CD4-positive, alpha-beta T cell (primary cell): ENCODE measurements at regions not wholly inside any gene's neighbourhood (a gene's known extent, or its start where the extent isn't known, plus 50 kb on each side); places are given as distances from the start of the nearest gene placed in this dataset.

ENCODE experiments used
- ATAC-seq: fragments of 200-7000 bp; cut with Tn5 transposase; one replicate; pipeline ENCODE4 v1.10.0; 2022; ENCODE audit warnings: mild to moderate bottlenecking; ENCODE audit not compliant: poor library complexity
- CTCF ChIA-PET: fragments of 350-600 bp; sonication (Branson Sonifier 250); formaldehyde crosslinking; loops from one replicate; lab custom pipeline; 2021; ENCODE audit warnings: antibody characterized with exemption, inconsistent platforms; lab: Charles Lee
- POLR2A ChIA-PET: fragments of 350-600 bp; sonication (Branson Sonifier 250); formaldehyde crosslinking; loops from one replicate; lab custom pipeline; 2021; ENCODE audit warnings: antibody characterized with exemption, inconsistent platforms; lab: Charles Lee
- DNase-seq, 14 experiments: peaks; one replicate each; pipeline ENCODE4 v3.0.0-alpha.2; 2013 to 2020; ENCODE audit warnings: mixed read lengths in 2 of 14
- H3K27ac ChIP-seq, 2 donors: one replicate each; pipeline versions ENCODE4 v1.5.1 to v1.7.0; 2013; ENCODE audit warnings: low read length in 2 of 2, low read depth in 1 of 2, mild to moderate bottlenecking in 1 of 2
- H3K27me3 ChIP-seq, 2 experiments: 1 replicate in 1 of 2; 2 replicates in 1 of 2; pipeline versions ENCODE4 v1.6.1 to v1.7.0; 2013; ENCODE audit warnings: low read length in 2 of 2, control low read depth in 1 of 2, mild to moderate bottlenecking in 1 of 2, moderate library complexity in 1 of 2; ENCODE audit not compliant: insufficient read depth in 2 of 2, control insufficient read depth in 1 of 2
- H3K36me3 ChIP-seq: one replicate; pipeline ENCODE4 v1.6.1; 2013; ENCODE audit warnings: low read length, control low read depth; ENCODE audit not compliant: insufficient read depth
- H3K4me1 ChIP-seq: one replicate; pipeline ENCODE4 v1.6.1; 2013; ENCODE audit warnings: low read length, control low read depth; ENCODE audit not compliant: insufficient read depth
- H3K4me3 ChIP-seq: one replicate; pipeline ENCODE4 v1.5.1; 2013; ENCODE audit warnings: mild to moderate bottlenecking, low read length, moderate library complexity
- H3K9me3 ChIP-seq, 2 experiments: 1 replicate in 1 of 2; 2 replicates in 1 of 2; pipeline versions ENCODE4 v1.6.1 to v1.7.0; 2013; ENCODE audit warnings: low read length in 2 of 2, mild to moderate bottlenecking in 2 of 2, control low read depth in 1 of 2, moderate library complexity in 1 of 2; ENCODE audit not compliant: control insufficient read depth in 1 of 2, insufficient read depth in 1 of 2
- H3K27ac Mint-ChIP-seq: one replicate; pipeline ENCODE4 v1.8.0; 2020; ENCODE audit warnings: mixed read lengths
- H3K27me3 Mint-ChIP-seq: one replicate; pipeline ENCODE4 v1.8.0; 2021; ENCODE audit warnings: mixed read lengths
- H3K36me3 Mint-ChIP-seq: one replicate; pipeline ENCODE4 v1.8.0; 2021; ENCODE audit warnings: low read depth, mixed read lengths
- H3K4me1 Mint-ChIP-seq: one replicate; pipeline ENCODE4 v1.8.0; 2021; ENCODE audit warnings: low read depth, mixed read lengths
- H3K4me3 Mint-ChIP-seq: one replicate; pipeline ENCODE4 v1.8.0; 2020; ENCODE audit warnings: mild to moderate bottlenecking, mixed read lengths
- H3K9me3 Mint-ChIP-seq: one replicate; pipeline ENCODE4 v1.8.0; 2020; ENCODE audit warnings: mixed read lengths
- intact Hi-C, 2 experiments: fragments of 100-400 bp; cut with DNase I in 1 of 2; cut with micrococcal nuclease in 1 of 2; formaldehyde crosslinking; loops; one replicate each; pipeline versions ENCODE4 v1.15.1 to v1.9.0; 2023 to 2025; cut with DNase I, micrococcal nuclease
- TF ChIP-seq, protein P1 (sequence below): fragments of 200-600 bp; IDR thresholded peaks from one replicate; pipeline ENCODE4 v1.8.0; 2022; ENCODE audit warnings: antibody characterized with exemption, mild to moderate bottlenecking

DNA sequence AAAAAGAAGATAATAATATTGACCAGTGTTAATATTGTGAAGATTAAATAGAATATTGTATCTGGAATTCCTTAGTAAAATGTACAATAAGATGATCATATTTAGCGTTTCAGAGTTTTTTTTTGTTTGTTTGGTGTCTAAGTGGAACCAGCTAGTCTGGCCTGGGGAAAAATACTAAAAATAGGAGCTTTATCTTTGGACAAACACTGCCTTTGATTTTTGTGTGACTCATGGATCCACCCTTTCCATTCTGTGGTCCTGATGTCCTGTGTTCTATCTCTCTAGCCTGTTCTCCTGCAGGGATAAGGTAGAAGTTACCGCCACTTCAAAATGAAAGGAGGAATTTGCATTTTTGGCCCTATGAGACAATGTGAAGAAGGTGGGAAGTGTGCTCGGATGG lies 79.7 kb upstream of the CRBN start:
- no peak overlapping the region for H3K27ac Mint-ChIP-seq
- H3K36me3 ChIP-seq = no peaks in the 10 kb centered on the region
- no peaks in the 10 kb centered on the region for H3K4me1 Mint-ChIP-seq
- no peak overlapping the region for H3K4me3 Mint-ChIP-seq
- TF ChIP-seq, protein P1, sequence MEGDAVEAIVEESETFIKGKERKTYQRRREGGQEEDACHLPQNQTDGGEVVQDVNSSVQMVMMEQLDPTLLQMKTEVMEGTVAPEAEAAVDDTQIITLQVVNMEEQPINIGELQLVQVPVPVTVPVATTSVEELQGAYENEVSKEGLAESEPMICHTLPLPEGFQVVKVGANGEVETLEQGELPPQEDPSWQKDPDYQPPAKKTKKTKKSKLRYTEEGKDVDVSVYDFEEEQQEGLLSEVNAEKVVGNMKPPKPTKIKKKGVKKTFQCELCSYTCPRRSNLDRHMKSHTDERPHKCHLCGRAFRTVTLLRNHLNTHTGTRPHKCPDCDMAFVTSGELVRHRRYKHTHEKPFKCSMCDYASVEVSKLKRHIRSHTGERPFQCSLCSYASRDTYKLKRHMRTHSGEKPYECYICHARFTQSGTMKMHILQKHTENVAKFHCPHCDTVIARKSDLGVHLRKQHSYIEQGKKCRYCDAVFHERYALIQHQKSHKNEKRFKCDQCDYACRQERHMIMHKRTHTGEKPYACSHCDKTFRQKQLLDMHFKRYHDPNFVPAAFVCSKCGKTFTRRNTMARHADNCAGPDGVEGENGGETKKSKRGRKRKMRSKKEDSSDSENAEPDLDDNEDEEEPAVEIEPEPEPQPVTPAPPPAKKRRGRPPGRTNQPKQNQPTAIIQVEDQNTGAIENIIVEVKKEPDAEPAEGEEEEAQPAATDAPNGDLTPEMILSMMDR = no peak
- H3K27ac ChIP-seq = no peak overlapping the region
- H3K4me1 ChIP-seq = no peaks in the 10 kb centered on the region
- POLR2A ChIA-PET = no interaction called here
- H3K9me3 ChIP-seq = no peaks in the 10 kb centered on the region
- H3K27me3 ChIP-seq = no peaks in the 10 kb centered on the region
- H3K36me3 Mint-ChIP-seq = no peaks in the 10 kb centered on the region
- no peaks in the 10 kb centered on the region for H3K27me3 Mint-ChIP-seq
- H3K4me3 ChIP-seq = no peak overlapping the region
- CTCF ChIA-PET = no interaction called here
- no peak for ATAC-seq
- no peak for DNase-seq
- intact Hi-C loops = no loop called here
- no peaks in the 10 kb centered on the region for H3K9me3 Mint-ChIP-seq

DNA sequence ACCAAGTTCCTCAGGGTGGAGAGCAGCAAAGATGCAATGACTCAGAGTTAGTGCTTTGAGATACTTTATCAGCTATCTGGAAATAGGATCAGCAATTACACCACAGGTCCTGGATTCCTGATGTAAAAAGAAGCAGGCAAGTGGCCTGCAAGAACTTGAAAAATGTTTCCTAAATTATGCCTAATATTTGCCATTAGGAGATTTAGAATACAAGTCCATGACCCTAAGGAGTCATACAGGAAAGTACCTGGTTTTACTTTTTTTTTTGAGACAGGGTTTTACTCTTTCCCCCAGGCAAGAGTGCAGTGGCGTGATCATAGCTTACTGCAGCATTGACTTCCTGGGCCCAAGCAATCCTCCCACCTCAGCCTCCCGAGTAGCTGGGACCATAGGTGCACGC lies 78.8 kb upstream of the CRBN start:
- ChIA-PET POLR2A (no interaction called here), CTCF (no interaction called here)
- Histone ChIP-seq H3K36me3 (no peaks in the 10 kb centered on the region), H3K4me3 (no peak overlapping the region), H3K9me3 (no peaks in the 10 kb centered on the region), H3K27ac (no peak overlapping the region), H3K4me1 (no peaks in the 10 kb centered on the region), H3K27me3 (no peaks in the 10 kb centered on the region)
- no peak for ATAC-seq
- Mint-ChIP-seq H3K27me3 (no peaks in the 10 kb centered on the region), H3K4me1 (no peaks in the 10 kb centered on the region), H3K9me3 (no peaks in the 10 kb centered on the region), H3K36me3 (no peaks in the 10 kb centered on the region), H3K4me3 (no peak overlapping the region), H3K27ac (no peak overlapping the region)
- DNase-seq = no peak
- TF ChIP-seq, protein P1 = no peak
- intact Hi-C loops = no loop called here

DNA sequence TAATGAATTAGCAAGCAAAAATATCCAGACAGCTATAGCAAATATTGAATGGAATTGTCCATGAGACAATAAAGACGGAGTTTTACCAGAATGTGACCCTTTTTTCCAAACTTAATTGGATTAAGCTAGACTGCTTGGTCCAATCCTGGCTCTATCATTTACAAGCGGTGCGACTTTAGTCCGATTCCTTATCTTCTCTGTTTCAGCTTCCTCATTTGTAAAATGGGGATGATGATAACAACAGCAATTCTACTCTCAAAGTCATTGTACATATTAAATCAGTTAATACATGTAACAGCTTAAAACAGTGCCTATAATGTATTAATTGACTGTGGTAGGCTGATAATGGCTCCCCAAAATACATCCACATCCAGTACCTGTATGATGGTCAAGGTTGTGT lies 62.1 kb upstream of the CRBN start:
- ATAC-seq (no peak), DNase-seq (no peak)
- POLR2A ChIA-PET = no interaction called here
- no peaks in the 10 kb centered on the region for H3K9me3 ChIP-seq
- H3K9me3 Mint-ChIP-seq = no peaks in the 10 kb centered on the region
- H3K36me3 Mint-ChIP-seq = no peaks in the 10 kb centered on the region
- TF ChIP-seq, protein P1 = no peak
- H3K27ac ChIP-seq = no peak overlapping the region
- no peaks in the 10 kb centered on the region for H3K4me1 ChIP-seq
- H3K4me1 Mint-ChIP-seq = no peaks in the 10 kb centered on the region
- H3K27me3 ChIP-seq = no peaks in the 10 kb centered on the region
- no peak overlapping the region for H3K4me3 ChIP-seq
- no peak overlapping the region for H3K27ac Mint-ChIP-seq
- H3K4me3 Mint-ChIP-seq = no peak overlapping the region
- peaks cover 9% of the 10 kb centered on the region for H3K27me3 Mint-ChIP-seq
- intact Hi-C loops = no loop called here
- no peaks in the 10 kb centered on the region for H3K36me3 ChIP-seq
- CTCF ChIA-PET = no interaction called here
